ENCODE measurements at regions not wholly inside any gene's neighbourhood (a gene's known extent, or its start where the extent isn't known, plus 50 kb on each side); places are given as distances from the start of the nearest gene placed in this dataset.
"Not testable (repeated sequence)": the region's sequence is repeated elsewhere in the genome, so short reads cannot be mapped to it uniquely, and the experiment has no call there.

- DNase-seq (ENCODE audit: low read depth), result not testable (repeated sequence)
Measured at GRCh38 chr1:221965891-221966290, 224.0 kb upstream of the DUSP10 start.

- peak; percentile 32 for DNase-seq (ENCODE audit: low read depth)
Measured at GRCh38 chr1:221965252-221965651, 223.4 kb upstream of the DUSP10 start.

GRCh38 chr1:221963742-221964141 is 221.9 kb upstream of the DUSP10 start:
- no peak for DNase-seq (ENCODE audit: low read depth)

- DNase-seq (ENCODE audit: low read depth), result no peak
Measured at GRCh38 chr1:221962385-221962784, 220.5 kb upstream of the DUSP10 start.

GRCh38 chr1:221961532-221962292 is 219.8 kb upstream of the DUSP10 start:
- peak; percentile 85 for DNase-seq (ENCODE audit: low read depth)

- peak; percentile 77 for DNase-seq (ENCODE audit: low read depth)
Measured at GRCh38 chr1:221958161-221958562, 216.3 kb upstream of the DUSP10 start.

GRCh38 chr1:221957350-221957749 is 215.5 kb upstream of the DUSP10 start:
- DNase-seq (ENCODE audit: low read depth), result not testable (repeated sequence)

GRCh38 chr1:221949996-221950395 is 208.1 kb upstream of the DUSP10 start:
- no peak for DNase-seq (ENCODE audit: low read depth)

GRCh38 chr1:221948459-221948858 is 206.6 kb upstream of the DUSP10 start:
- DNase-seq (ENCODE audit: low read depth), result no peak

GRCh38 chr1:221947731-221948130 is 205.8 kb upstream of the DUSP10 start:
- DNase-seq (ENCODE audit: low read depth), result peak; percentile 25

- no peak for DNase-seq (ENCODE audit: low read depth)
Measured at GRCh38 chr1:221946768-221947167, 204.9 kb upstream of the DUSP10 start.

GRCh38 chr1:221945669-221946068 is 203.8 kb upstream of the DUSP10 start:
- no peak for DNase-seq (ENCODE audit: low read depth)

- DNase-seq (ENCODE audit: low read depth), result no peak
Measured at GRCh38 chr1:221944247-221944870, 202.5 kb upstream of the DUSP10 start.

- no peak for DNase-seq (ENCODE audit: low read depth)
Measured at GRCh38 chr1:221940631-221941030, 198.7 kb upstream of the DUSP10 start.

GRCh38 chr1:221939607-221940006 is 197.7 kb upstream of the DUSP10 start:
- no peak for DNase-seq (ENCODE audit: low read depth)

- DNase-seq (ENCODE audit: low read depth), result no peak
Measured at GRCh38 chr1:221937155-221937953, 195.5 kb upstream of the DUSP10 start.

- no peak for DNase-seq (ENCODE audit: low read depth)
Measured at GRCh38 chr1:221933814-221934213, 191.9 kb upstream of the DUSP10 start.

GRCh38 chr1:221926441-221926840 is 184.6 kb upstream of the DUSP10 start:
- no peak for DNase-seq (ENCODE audit: low read depth)

GRCh38 chr1:221925947-221926346 is 184.1 kb upstream of the DUSP10 start:
- DNase-seq (ENCODE audit: low read depth), result no peak

- no peak for DNase-seq (ENCODE audit: low read depth)
Measured at GRCh38 chr1:221923929-221924598, 182.2 kb upstream of the DUSP10 start.

- no peak for DNase-seq (ENCODE audit: low read depth)
Measured at GRCh38 chr1:221921936-221922335, 180.0 kb upstream of the DUSP10 start.

- DNase-seq (ENCODE audit: low read depth), result no peak
Measured at GRCh38 chr1:221919743-221920142, 177.9 kb upstream of the DUSP10 start.

All from renal cortical epithelial cell (primary cell).